ENCODE measurements at regions not wholly inside any gene's neighbourhood (a gene's known extent, or its start where the extent isn't known, plus 50 kb on each side); places are given as distances from the start of the nearest gene placed in this dataset.

GRCh38 chr12:67759829-67760228 lies 111.3 kb downstream of the DYRK2 start:
- Histone ChIP-seq H3K4me1 (ENCODE audit: control insufficient read depth, insufficient read depth, low read length, unreplicated experiment) (no peaks in the 10 kb centered on the region), H3K27me3 (ENCODE audit: insufficient read depth, low read length) (no peaks in the 10 kb centered on the region), H3K4me3 (ENCODE audit: low read depth, low read length) (no peak overlapping the region), H2AFZ (ENCODE audit: low read length, unreplicated experiment) (no peak overlapping the region), H3K79me2 (ENCODE audit: control insufficient read depth, insufficient read depth, low read length, unreplicated experiment) (no peaks in the 10 kb centered on the region), H3K36me3 (ENCODE audit: insufficient read depth, low read length) (no peaks in the 10 kb centered on the region), H3K27ac (ENCODE audit: low read depth, low read length) (no peak overlapping the region)

GRCh38 chr12:67760586-67761275 lies 112.2 kb downstream of the DYRK2 start:
- Histone ChIP-seq H3K4me1 (ENCODE audit: control insufficient read depth, insufficient read depth, low read length, unreplicated experiment) (peaks cover 4% of the 10 kb centered on the region), H3K79me2 (ENCODE audit: control insufficient read depth, insufficient read depth, low read length, unreplicated experiment) (no peaks in the 10 kb centered on the region), H3K27ac (ENCODE audit: low read depth, low read length) (no peak overlapping the region), H3K27me3 (ENCODE audit: insufficient read depth, low read length) (no peaks in the 10 kb centered on the region), H2AFZ (ENCODE audit: low read length, unreplicated experiment) (no peak overlapping the region), H3K4me3 (ENCODE audit: low read depth, low read length) (no peak overlapping the region), H3K36me3 (ENCODE audit: insufficient read depth, low read length) (no peaks in the 10 kb centered on the region)

GRCh38 chr12:67761566-67761965 lies 113.0 kb downstream of the DYRK2 start:
- Histone ChIP-seq H3K79me2 (ENCODE audit: control insufficient read depth, insufficient read depth, low read length, unreplicated experiment) (no peaks in the 10 kb centered on the region), H3K4me3 (ENCODE audit: low read depth, low read length) (no peak overlapping the region), H3K36me3 (ENCODE audit: insufficient read depth, low read length) (no peaks in the 10 kb centered on the region), H2AFZ (ENCODE audit: low read length, unreplicated experiment) (no peak overlapping the region), H3K27ac (ENCODE audit: low read depth, low read length) (no peak overlapping the region), H3K4me1 (ENCODE audit: control insufficient read depth, insufficient read depth, low read length, unreplicated experiment) (peaks cover 12% of the 10 kb centered on the region), H3K27me3 (ENCODE audit: insufficient read depth, low read length) (no peaks in the 10 kb centered on the region)

- no peak overlapping the region for H3K27ac ChIP-seq (ENCODE audit: low read depth, low read length)
- no peaks in the 10 kb centered on the region for H3K27me3 ChIP-seq (ENCODE audit: insufficient read depth, low read length)
- H3K4me1 ChIP-seq (ENCODE audit: control insufficient read depth, insufficient read depth, low read length, unreplicated experiment), result peaks cover 14% of the 10 kb centered on the region
- no peak overlapping the region for H3K4me3 ChIP-seq (ENCODE audit: low read depth, low read length)
- no peak overlapping the region for H2AFZ ChIP-seq (ENCODE audit: low read length, unreplicated experiment)
- no peaks in the 10 kb centered on the region for H3K79me2 ChIP-seq (ENCODE audit: control insufficient read depth, insufficient read depth, low read length, unreplicated experiment)
- no peaks in the 10 kb centered on the region for H3K36me3 ChIP-seq (ENCODE audit: insufficient read depth, low read length)
Measured at GRCh38 chr12:67764055-67764454, 115.5 kb downstream of the DYRK2 start.

- Histone ChIP-seq H3K36me3 (ENCODE audit: insufficient read depth, low read length) (no peaks in the 10 kb centered on the region), H3K79me2 (ENCODE audit: control insufficient read depth, insufficient read depth, low read length, unreplicated experiment) (no peaks in the 10 kb centered on the region), H3K27me3 (ENCODE audit: insufficient read depth, low read length) (no peaks in the 10 kb centered on the region), H3K27ac (ENCODE audit: low read depth, low read length) (no peak overlapping the region), H3K4me1 (ENCODE audit: control insufficient read depth, insufficient read depth, low read length, unreplicated experiment) (peaks cover 14% of the 10 kb centered on the region), H2AFZ (ENCODE audit: low read length, unreplicated experiment) (no peak overlapping the region), H3K4me3 (ENCODE audit: low read depth, low read length) (no peak overlapping the region)
Measured at GRCh38 chr12:67764946-67765619, 116.5 kb downstream of the DYRK2 start.

- Histone ChIP-seq H3K36me3 (ENCODE audit: insufficient read depth, low read length) (no peaks in the 10 kb centered on the region), H3K4me3 (ENCODE audit: low read depth, low read length) (no peak overlapping the region; the same call in 1 of the 2 replicates), H3K4me1 (ENCODE audit: control insufficient read depth, insufficient read depth, low read length, unreplicated experiment) (peaks cover 14% of the 10 kb centered on the region), H2AFZ (ENCODE audit: low read length, unreplicated experiment) (peak overlapping the region; percentile 80), H3K79me2 (ENCODE audit: control insufficient read depth, insufficient read depth, low read length, unreplicated experiment) (no peaks in the 10 kb centered on the region), H3K27me3 (ENCODE audit: insufficient read depth, low read length) (no peaks in the 10 kb centered on the region), H3K27ac (ENCODE audit: low read depth, low read length) (peak overlapping the region; percentile 19; the same call in 1 of the 2 replicates)
Measured at GRCh38 chr12:67765776-67766766, 117.5 kb downstream of the DYRK2 start.

- Histone ChIP-seq H3K27ac (ENCODE audit: low read depth, low read length) (no peak overlapping the region), H3K4me3 (ENCODE audit: low read depth, low read length) (no peak overlapping the region), H3K4me1 (ENCODE audit: control insufficient read depth, insufficient read depth, low read length, unreplicated experiment) (peaks cover 5% of the 10 kb centered on the region), H3K79me2 (ENCODE audit: control insufficient read depth, insufficient read depth, low read length, unreplicated experiment) (no peaks in the 10 kb centered on the region), H3K36me3 (ENCODE audit: insufficient read depth, low read length) (no peaks in the 10 kb centered on the region), H3K27me3 (ENCODE audit: insufficient read depth, low read length) (no peaks in the 10 kb centered on the region), H2AFZ (ENCODE audit: low read length, unreplicated experiment) (no peak overlapping the region)
Measured at GRCh38 chr12:67772267-67773169, 124.0 kb downstream of the DYRK2 start.

- Histone ChIP-seq H3K4me3 (ENCODE audit: low read depth, low read length) (no peak overlapping the region), H3K4me1 (ENCODE audit: control insufficient read depth, insufficient read depth, low read length, unreplicated experiment) (peaks cover 5% of the 10 kb centered on the region), H3K36me3 (ENCODE audit: insufficient read depth, low read length) (no peaks in the 10 kb centered on the region), H2AFZ (ENCODE audit: low read length, unreplicated experiment) (no peak overlapping the region), H3K27me3 (ENCODE audit: insufficient read depth, low read length) (no peaks in the 10 kb centered on the region), H3K27ac (ENCODE audit: low read depth, low read length) (no peak overlapping the region), H3K79me2 (ENCODE audit: control insufficient read depth, insufficient read depth, low read length, unreplicated experiment) (no peaks in the 10 kb centered on the region)
Measured at GRCh38 chr12:67773896-67774295, 125.4 kb downstream of the DYRK2 start.

- H3K27me3 ChIP-seq (ENCODE audit: insufficient read depth, low read length), result no peaks in the 10 kb centered on the region
- H3K36me3 ChIP-seq (ENCODE audit: insufficient read depth, low read length), result no peaks in the 10 kb centered on the region
- H2AFZ ChIP-seq (ENCODE audit: low read length, unreplicated experiment), result no peak overlapping the region
- H3K79me2 ChIP-seq (ENCODE audit: control insufficient read depth, insufficient read depth, low read length, unreplicated experiment), result no peaks in the 10 kb centered on the region
- H3K4me1 ChIP-seq (ENCODE audit: control insufficient read depth, insufficient read depth, low read length, unreplicated experiment), result peaks cover 5% of the 10 kb centered on the region
- no peak overlapping the region for H3K27ac ChIP-seq (ENCODE audit: low read depth, low read length)
- H3K4me3 ChIP-seq (ENCODE audit: low read depth, low read length), result no peak overlapping the region
Measured at GRCh38 chr12:67774983-67775587, 126.5 kb downstream of the DYRK2 start.
